ENCODE measurements at regions not wholly inside any gene's neighbourhood (a gene's known extent, or its start where the extent isn't known, plus 50 kb on each side); places are given as distances from the start of the nearest gene placed in this dataset.

GRCh38 chrX:45381841-45382240 lies 181.2 kb upstream of the DIPK2B start:
- H3K27ac ChIP-seq (ENCODE audit: insufficient read length, low read depth, low read length) = no peak overlapping the region
- H3K36me3 Mint-ChIP-seq (ENCODE audit: insufficient read depth in 1 of 3, low read depth in 3 of 3) = peaks cover 0 to 14% (median 2%) of the 10 kb centered on the region in 3 experiments; a peak in 6 of 7 replicates
- H3K4me3 Mint-ChIP-seq = no peak overlapping the region
- no peaks in the 10 kb centered on the region for H3K23me2 ChIP-seq (ENCODE audit: insufficient read length, low read depth, low read length, poor library complexity, severe bottlenecking)
- H3K4me2 ChIP-seq (ENCODE audit: insufficient read depth, insufficient read length, low read length) = no peak overlapping the region
- no peak overlapping the region for H2BK5ac ChIP-seq (ENCODE audit: insufficient read length, low read length)
- H3K79me2 ChIP-seq (ENCODE audit: insufficient read depth, low read length) = no peaks in the 10 kb centered on the region
- TF ChIP-seq CTCF (conservative IDR thresholded peaks at IDR 0.05) = no peak
- DNase-seq = no peak
- H3T11ph ChIP-seq (ENCODE audit: low read length) = no peak overlapping the region
- no peaks in the 10 kb centered on the region for H3K27me3 ChIP-seq (ENCODE audit: insufficient read depth, low read length)
- no peak overlapping the region for H3K14ac ChIP-seq (ENCODE audit: insufficient read depth, low read length)
- H4K20me1 ChIP-seq (ENCODE audit: control insufficient read depth, insufficient read depth, insufficient read length) = no peaks in the 10 kb centered on the region
- H3K4me1 Mint-ChIP-seq = no peaks in the 10 kb centered on the region
- H2BK12ac ChIP-seq (ENCODE audit: insufficient read length, low read depth, low read length) = no peak overlapping the region
- H4K91ac ChIP-seq (ENCODE audit: insufficient read length, low read depth, low read length) = no peak overlapping the region
- no peak overlapping the region for H2BK20ac ChIP-seq (ENCODE audit: low read depth, low read length, poor library complexity, severe bottlenecking)
- no peak overlapping the region for H3K56ac ChIP-seq (ENCODE audit: insufficient read length, low read depth, low read length)
- H3K27ac Mint-ChIP-seq = no peak overlapping the region
- H3K9me3 ChIP-seq (ENCODE audit: control insufficient read depth, low read depth, low read length) = no peaks in the 10 kb centered on the region
- no peak overlapping the region for H3K18ac ChIP-seq (ENCODE audit: insufficient read length, low read depth, low read length)
- no peak overlapping the region for H3K9ac ChIP-seq (ENCODE audit: extremely low read depth, insufficient read length, low read length)
- H3K4me1 ChIP-seq (ENCODE audit: insufficient read depth, low read length) = no peaks in the 10 kb centered on the region
- peaks cover 71 to 74% of the 10 kb centered on the region in 2 experiments for H3K9me3 Mint-ChIP-seq
- no peak overlapping the region for H4K8ac ChIP-seq (replicated peaks; ENCODE audit: insufficient read length, low read depth, low read length)
- H3K27me3 Mint-ChIP-seq (ENCODE audit: low read depth) = no peaks in the 10 kb centered on the region
- no peak overlapping the region for H4K5ac ChIP-seq (ENCODE audit: insufficient read length, low read depth, low read length)
- H2BK15ac ChIP-seq (ENCODE audit: low read depth, low read length) = no peak overlapping the region
- no peak overlapping the region for H2BK120ac ChIP-seq (ENCODE audit: low read depth, low read length, poor library complexity, severe bottlenecking)
- no peak overlapping the region for H2AK5ac ChIP-seq (ENCODE audit: insufficient read length, low read length)
- no CpG with 5 or more reads among the region's 34 CpGs for WGBS (ENCODE audit: extremely low coverage, insufficient read length, low lambda C conversion rate)
- H3K4ac ChIP-seq (ENCODE audit: low read depth, low read length) = no peak overlapping the region
- H2AFZ ChIP-seq (ENCODE audit: low read length) = no peak overlapping the region
- no peak overlapping the region for H3K23ac ChIP-seq (ENCODE audit: insufficient read length, low read depth, low read length)
- H3K79me1 ChIP-seq (ENCODE audit: insufficient read depth, low read depth, low read length, poor library complexity, severe bottlenecking) = no peaks in the 10 kb centered on the region
